Mammary epithelial cell (primary cell): ENCODE measurements at regions not wholly inside any gene's neighbourhood (a gene's known extent, or its start where the extent isn't known, plus 50 kb on each side); places are given as distances from the start of the nearest gene placed in this dataset.

Experiments
- CTCF ChIP-seq, 2 donors: IDR thresholded peaks in 1 of 2; conservative IDR thresholded peaks in 1 of 2; 2 replicates each; pipeline ENCODE4 v1.5.1; 2011 to 2012; ENCODE audit warnings: inconsistent platforms in 2 of 2, low read length in 2 of 2, mild to moderate bottlenecking in 2 of 2, control low read depth in 1 of 2, low read depth in 1 of 2; ENCODE audit not compliant: insufficient read depth in 1 of 2; ENCODE audit errors: extremely low read depth in 1 of 2
- EZH2 ChIP-seq: IDR thresholded peaks from 2 replicates; pipeline ENCODE4 v1.6.1; 2012; ENCODE audit warnings: low read length, inconsistent platforms, borderline replicate concordance

- no peak for TF ChIP-seq EZH2
- peak in 1 of 2 donors; percentile 36 for TF ChIP-seq CTCF (conservative IDR thresholded peaks at IDR 0.05 in 1 of 2, IDR thresholded peaks at IDR 0.05 in 1 of 2; ENCODE audit: extremely low read depth in 1 of 2, insufficient read depth in 1 of 2, low read depth in 1 of 2, low read length in 2 of 2)
Observed at GRCh38 chr6:97726378-97726777, 443.4 kb upstream of the MMS22L start.
